ENCODE measurements at regions not wholly inside any gene's neighbourhood (a gene's known extent, or its start where the extent isn't known, plus 50 kb on each side); places are given as distances from the start of the nearest gene placed in this dataset.
A peak's percentile ranks its signal among the peaks of the same experiment; 100 is the strongest.

DNA sequence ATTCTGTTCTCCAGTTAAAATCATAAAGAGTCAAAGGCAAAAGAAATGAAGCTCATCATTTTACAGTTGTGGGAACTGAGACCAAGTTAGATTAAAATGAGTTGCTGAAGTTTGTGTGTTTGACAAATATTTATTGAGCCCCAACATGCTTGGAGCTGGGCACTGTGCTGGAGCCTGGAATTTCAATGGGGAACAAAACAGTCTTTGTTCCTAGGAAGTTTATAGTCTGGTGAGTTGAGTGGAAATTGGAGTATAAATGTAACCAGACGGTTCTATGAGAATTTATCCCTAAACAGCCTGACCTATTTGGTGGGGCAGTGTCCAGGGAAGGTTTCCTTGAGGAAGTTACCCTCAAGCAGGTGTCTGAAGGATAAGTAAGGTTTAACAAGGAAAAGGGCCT, 294.4 kb downstream of the PRDM2 start:
- H3K4me3 ChIP-seq (ENCODE audit: control insufficient read depth, low read depth, low read length) = no peak overlapping the region
- TF ChIP-seq, protein P1, sequence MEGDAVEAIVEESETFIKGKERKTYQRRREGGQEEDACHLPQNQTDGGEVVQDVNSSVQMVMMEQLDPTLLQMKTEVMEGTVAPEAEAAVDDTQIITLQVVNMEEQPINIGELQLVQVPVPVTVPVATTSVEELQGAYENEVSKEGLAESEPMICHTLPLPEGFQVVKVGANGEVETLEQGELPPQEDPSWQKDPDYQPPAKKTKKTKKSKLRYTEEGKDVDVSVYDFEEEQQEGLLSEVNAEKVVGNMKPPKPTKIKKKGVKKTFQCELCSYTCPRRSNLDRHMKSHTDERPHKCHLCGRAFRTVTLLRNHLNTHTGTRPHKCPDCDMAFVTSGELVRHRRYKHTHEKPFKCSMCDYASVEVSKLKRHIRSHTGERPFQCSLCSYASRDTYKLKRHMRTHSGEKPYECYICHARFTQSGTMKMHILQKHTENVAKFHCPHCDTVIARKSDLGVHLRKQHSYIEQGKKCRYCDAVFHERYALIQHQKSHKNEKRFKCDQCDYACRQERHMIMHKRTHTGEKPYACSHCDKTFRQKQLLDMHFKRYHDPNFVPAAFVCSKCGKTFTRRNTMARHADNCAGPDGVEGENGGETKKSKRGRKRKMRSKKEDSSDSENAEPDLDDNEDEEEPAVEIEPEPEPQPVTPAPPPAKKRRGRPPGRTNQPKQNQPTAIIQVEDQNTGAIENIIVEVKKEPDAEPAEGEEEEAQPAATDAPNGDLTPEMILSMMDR (conservative IDR thresholded peaks at IDR 0.05; ENCODE audit: control insufficient read depth, insufficient read depth, low read depth, low read length) = no peak
- no peak for DNase-seq (ENCODE audit: low read depth)

DNA sequence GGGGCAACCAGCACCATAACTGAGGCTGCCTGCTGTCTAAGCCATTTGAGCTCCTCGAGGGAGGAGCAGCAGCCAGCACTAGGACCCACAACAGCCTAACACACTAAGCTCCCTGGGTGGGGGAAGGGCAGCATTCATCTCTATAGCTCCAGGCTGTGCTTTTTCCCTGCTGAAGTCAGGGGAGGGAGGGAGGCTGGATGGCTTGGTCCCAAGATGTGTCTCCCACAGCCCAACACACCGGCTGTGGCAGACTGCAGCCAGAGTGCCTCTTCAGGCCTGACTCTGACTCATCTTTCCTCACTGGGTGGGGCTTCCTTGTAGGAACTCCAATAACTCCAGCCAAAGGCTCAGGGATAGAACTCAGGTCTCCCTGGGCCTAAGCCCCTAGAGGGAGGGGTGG, 296.3 kb downstream of the PRDM2 start:
- TF ChIP-seq, protein P1 (conservative IDR thresholded peaks at IDR 0.05; ENCODE audit: control insufficient read depth, insufficient read depth, low read depth, low read length) = no peak
- peak; percentile 9 for DNase-seq (ENCODE audit: low read depth)

DNA sequence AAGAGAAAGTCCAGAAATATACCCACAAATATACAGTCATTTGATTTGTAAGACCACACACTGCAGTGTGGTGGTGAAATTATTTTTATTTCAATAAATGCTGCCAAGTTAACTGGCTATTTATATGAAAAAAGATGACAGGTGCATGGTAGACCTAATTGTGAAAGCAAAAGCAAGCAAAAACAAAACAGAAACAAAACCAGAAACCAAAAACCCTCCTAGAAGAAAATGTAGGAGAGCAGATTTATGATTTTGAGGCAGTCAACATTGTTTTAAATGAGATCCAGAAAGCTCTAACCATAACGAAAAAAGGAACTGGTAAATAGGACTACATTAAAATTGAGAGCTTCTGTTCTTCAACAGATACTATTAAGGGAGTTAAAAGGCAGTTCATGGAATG, 303.6 kb downstream of the PRDM2 start:
- TF ChIP-seq, protein P1 (conservative IDR thresholded peaks at IDR 0.05; ENCODE audit: control insufficient read depth, insufficient read depth, low read depth, low read length) = no peak
- DNase-seq (ENCODE audit: low read depth) = no peak
- no peak overlapping the region for H3K4me3 ChIP-seq (ENCODE audit: control insufficient read depth, low read depth, low read length)

More for the DNA sequence above, 296.3 kb downstream of the PRDM2 start:
- no peak overlapping the region for H3K4me3 ChIP-seq (ENCODE audit: control insufficient read depth, low read depth, low read length)

DNA sequence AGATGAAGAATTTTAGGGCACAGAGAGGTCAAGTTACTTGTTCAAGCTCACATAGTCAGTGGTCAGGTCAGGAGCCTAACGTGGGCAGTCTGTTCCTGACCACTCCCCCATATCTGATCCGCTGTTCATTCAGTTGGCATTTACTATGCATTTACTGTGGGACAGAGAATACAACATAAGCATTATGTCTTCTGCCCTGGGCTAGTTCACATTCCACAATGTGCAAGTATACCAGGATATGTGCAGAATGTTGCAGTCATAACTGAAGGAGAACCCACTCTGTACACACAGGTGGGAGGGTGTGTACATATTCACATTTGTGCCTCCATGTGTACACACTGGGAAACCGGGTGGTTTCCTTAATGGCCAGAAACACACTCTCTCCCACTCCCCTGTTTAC, 309.6 kb downstream of the PRDM2 start:
- no peak overlapping the region for H3K4me3 ChIP-seq (ENCODE audit: control insufficient read depth, low read depth, low read length)
- DNase-seq (ENCODE audit: low read depth) = no peak
- TF ChIP-seq, protein P1 (conservative IDR thresholded peaks at IDR 0.05; ENCODE audit: control insufficient read depth, insufficient read depth, low read depth, low read length) = no peak

DNA sequence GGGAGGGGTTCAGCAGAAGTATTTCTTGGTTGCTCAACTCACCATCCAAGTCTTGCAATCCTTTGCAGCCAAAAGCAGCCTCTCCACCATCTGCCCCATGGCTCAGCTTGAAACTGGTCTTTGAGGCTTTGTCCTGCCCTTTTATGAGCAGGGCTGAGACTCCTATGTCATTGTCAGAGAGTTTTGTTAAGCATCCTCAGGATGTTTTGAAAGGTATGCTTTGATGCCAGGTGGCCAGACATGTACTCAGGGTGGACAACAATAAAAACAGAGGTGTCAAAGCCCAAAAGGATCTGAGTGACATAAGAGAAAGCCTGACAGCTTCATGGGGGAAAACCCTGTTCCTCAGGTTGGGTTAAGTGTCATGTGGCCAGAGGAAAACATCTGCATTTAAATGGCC, 310.5 kb downstream of the PRDM2 start:
- no peak for DNase-seq (ENCODE audit: low read depth)
- TF ChIP-seq, protein P1 (conservative IDR thresholded peaks at IDR 0.05; ENCODE audit: control insufficient read depth, insufficient read depth, low read depth, low read length) = no peak
- no peak overlapping the region for H3K4me3 ChIP-seq (ENCODE audit: control insufficient read depth, low read depth, low read length)

DNA sequence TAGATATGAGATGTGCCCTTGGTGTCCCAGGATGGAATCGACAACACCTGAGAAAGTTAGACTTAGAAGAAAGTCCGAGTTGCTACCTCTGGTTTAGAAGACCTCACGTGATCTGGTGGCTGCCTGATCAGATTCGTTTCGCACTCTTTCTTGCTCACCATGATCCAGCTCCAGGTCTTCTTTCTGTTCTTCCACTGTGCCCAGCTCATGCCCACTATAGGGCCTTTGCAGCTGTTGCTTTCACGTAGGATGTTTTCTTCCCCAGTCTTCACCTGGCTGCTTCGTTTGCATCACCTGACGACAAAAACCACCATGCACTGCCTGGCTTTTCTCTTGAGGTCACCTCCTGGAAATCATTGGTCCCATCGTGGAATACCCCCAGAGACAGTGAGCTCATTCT, 311.1 kb downstream of the PRDM2 start:
- TF ChIP-seq, protein P1 (conservative IDR thresholded peaks at IDR 0.05; ENCODE audit: control insufficient read depth, insufficient read depth, low read depth, low read length) = no peak
- H3K4me3 ChIP-seq (ENCODE audit: control insufficient read depth, low read depth, low read length) = no peak overlapping the region
- no peak for DNase-seq (ENCODE audit: low read depth)

DNA sequence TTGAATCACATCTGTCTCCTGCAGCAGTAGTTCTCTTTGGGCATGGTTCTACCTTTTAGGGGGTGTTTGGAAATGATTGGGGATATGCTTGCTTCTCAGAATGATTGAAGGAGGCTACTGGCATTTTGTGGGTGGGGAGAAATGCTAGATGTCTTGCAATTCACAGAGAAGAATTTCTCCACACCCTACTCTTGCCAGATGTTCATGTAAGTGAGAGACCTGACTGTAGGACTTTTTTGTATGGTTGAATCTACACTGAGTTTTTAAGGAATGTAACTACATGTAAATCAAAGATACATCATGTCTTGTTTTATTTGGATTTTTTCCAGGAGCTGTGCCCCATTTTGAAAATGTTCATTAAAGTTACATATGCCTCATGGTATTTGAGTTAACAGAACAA, 311.9 kb downstream of the PRDM2 start:
- TF ChIP-seq, protein P1 (conservative IDR thresholded peaks at IDR 0.05; ENCODE audit: control insufficient read depth, insufficient read depth, low read depth, low read length) = no peak

More for the DNA sequence above, 311.9 kb downstream of the PRDM2 start:
- no peak overlapping the region for H3K4me3 ChIP-seq (ENCODE audit: control insufficient read depth, low read depth, low read length)
- no peak for DNase-seq (ENCODE audit: low read depth)
